A172 (cell line): ENCODE measurements at regions not wholly inside any gene's neighbourhood (a gene's known extent, or its start where the extent isn't known, plus 50 kb on each side); places are given as distances from the start of the nearest gene placed in this dataset.

Source experiments
- DNase-seq: peaks from one replicate; pipeline ENCODE4 v3.0.0-alpha.2; 2015; ENCODE audit warnings: low spot score

GRCh38 chr4:3852711-3853110 is 86.5 kb downstream of the ADRA2C start:
- DNase-seq: no peak

DNA sequence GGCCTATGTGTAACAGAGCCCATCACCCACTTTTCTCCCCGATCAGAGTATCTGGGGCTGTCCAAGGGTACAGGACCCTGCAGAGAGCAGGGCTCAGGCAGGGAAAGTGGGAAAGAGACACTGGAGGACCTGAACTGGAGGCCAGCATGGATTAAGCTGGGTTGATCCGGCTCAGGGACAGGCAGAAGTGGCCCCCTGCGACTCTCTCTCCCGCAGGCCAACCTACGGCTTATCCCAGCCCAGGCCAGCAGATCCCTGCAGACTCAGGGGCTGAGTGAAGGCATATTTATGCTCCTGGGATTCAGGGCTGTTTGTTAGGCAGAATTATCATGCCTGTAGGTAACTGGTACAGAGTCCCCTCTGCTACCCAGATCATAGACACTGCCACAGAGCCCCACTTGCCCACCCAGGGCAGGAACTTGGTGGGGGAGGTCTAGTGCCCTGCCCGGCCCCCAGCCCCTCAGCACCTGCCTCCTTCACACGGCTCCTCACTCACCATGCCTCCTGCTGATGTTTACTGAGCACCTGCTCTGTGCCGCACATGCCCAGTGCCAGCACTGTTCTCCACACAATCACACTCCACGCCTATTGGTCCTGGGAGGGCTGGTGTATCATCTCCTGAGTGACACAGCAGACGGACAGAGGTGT is 87.3 kb downstream of the ADRA2C start:
- no peak for DNase-seq

DNA sequence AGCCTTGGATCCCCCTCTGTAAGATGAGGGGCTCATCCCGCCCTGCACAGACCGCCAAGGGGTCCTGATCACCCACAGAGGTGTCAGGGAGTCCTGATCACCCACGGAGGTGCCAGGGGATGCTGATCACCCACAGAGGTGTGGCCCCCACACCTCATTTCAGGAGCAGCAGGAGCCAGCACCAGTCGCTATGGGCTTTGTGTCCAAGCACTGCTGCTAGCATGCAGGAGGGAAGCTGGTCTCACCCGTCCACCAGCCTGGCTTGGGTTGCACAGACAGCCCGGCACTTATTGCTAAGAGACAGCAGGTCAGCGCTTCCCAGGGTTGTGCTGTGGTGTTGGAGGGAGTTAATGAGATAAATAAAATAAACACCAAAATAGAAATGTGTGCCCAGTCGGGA is 88.5 kb downstream of the ADRA2C start:
- no peak for DNase-seq

DNA sequence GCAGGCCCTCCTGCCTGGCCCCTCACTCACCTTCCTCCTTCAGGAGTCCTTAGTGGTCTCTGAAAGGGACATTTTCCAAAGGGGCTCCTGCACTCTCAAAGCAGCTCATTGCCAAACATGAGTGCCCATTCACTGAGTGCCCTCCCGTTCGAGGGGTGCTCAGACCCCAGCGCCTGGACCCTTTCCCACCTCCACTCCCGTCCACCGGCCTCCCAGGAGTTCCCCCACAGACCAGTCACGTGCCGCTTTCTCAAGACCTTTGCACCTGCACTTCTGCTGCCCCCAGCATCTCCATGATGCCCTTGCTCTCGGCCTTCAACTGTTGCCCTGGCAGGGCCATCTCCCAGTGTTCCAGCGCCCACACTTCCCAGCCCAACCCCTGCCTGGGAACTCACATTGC is 89.5 kb downstream of the ADRA2C start:
- DNase-seq: no peak

- no peak for DNase-seq
Observed at GRCh38 chr4:3856604-3857204, 90.5 kb downstream of the ADRA2C start.

- no peak for DNase-seq
Observed at GRCh38 chr4:3857269-3857926, 91.2 kb downstream of the ADRA2C start.

DNA sequence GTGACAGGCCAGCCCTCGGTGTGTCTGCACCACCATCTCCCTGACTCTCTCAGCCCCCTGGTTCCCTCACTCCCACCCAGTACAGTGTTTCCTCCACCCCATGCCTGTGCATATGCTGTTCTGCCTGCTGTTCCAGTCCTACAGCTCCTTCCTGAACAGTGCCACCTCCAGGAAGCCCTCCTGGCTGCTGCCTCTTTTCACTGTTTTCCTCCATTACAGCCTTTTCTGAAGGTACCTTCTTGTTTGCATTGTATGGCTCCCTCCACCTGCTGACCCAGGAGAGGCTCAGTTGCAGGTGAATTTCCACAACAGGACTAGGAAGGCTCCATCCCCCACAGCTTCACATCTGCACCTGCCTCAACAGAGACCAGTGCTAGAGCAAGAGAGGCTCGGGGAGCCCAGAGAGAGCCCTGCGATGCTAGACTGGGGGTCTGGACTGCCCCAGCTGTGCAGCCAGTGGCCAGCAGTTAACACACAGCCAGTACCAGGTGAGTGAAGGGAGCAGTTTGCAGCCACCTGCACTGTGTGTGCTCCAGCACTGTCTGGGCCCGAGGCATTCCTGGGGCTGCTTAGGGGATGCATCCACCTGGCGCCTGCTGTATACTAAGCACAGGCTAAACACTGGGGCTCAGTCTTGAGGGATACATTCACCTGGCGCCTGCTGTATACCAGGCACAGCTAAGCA is 92.0 kb downstream of the ADRA2C start:
- no peak for DNase-seq

- DNase-seq: no peak
Observed at GRCh38 chr4:3858765-3859388, 92.7 kb downstream of the ADRA2C start.

DNA sequence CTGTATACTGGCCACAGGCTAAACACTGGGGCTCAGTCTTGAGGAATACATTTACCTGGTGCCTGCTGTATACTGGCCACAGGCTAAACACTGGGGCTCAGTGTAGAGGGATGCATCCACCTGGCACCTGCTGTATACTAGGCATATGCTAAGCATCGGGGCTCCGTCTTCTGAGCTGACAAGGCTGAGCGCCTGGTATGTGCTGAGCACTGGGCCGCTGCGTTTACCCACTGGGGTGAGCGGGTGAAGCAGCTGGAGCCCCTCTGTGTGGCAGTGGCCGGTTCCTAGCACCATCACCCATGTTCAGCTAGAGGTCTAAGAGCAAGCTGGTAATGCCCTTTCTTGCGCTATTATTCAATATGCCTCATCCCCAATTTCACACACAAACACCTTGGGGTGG is 93.4 kb downstream of the ADRA2C start:
- no peak for DNase-seq

DNA sequence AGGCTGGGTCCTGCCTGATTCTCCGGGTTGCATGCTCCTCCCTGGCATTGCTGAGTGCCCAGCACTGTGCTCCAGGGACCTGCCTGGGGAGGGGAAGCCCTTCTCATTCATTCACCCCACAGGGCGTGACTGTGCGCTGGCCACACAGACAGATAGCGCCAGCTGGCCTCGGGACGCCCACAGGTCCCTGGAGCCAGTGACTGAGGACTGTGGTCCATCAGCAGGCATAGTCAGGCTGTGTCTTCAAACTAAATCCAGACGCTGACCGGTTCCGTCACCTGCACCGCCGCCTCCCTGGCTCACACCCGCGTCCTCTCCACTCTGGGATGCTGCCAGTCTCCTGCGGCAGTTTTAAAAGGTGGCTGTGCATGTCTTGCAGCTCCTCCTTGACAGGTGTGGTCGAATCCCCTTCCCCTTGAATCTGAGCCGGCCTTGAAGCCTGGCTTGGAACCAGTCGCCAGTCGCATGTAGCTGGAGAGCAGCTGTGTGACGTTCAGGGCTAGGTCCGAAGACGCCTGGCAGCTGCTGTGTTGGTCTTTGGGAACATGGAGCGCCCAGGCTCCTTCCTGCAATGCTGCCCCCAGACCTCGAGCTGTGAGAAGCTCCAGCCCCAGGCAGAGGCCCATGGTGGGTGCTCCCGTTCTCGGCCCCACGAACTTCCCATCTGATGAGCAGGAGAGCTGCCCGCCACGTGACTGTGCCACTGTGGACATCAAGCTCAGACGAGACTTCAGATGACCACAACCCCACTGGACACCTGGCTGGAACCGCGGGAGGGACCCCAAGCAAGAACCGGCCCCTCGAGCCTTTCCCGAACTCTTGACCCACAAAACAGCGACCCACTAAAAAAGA is 94.1 kb downstream of the ADRA2C start:
- DNase-seq: no peak

GRCh38 chr4:3860913-3861636 is 94.9 kb downstream of the ADRA2C start:
- DNase-seq: no peak

GRCh38 chr4:3861720-3862639 is 95.8 kb downstream of the ADRA2C start:
- no peak for DNase-seq

DNA sequence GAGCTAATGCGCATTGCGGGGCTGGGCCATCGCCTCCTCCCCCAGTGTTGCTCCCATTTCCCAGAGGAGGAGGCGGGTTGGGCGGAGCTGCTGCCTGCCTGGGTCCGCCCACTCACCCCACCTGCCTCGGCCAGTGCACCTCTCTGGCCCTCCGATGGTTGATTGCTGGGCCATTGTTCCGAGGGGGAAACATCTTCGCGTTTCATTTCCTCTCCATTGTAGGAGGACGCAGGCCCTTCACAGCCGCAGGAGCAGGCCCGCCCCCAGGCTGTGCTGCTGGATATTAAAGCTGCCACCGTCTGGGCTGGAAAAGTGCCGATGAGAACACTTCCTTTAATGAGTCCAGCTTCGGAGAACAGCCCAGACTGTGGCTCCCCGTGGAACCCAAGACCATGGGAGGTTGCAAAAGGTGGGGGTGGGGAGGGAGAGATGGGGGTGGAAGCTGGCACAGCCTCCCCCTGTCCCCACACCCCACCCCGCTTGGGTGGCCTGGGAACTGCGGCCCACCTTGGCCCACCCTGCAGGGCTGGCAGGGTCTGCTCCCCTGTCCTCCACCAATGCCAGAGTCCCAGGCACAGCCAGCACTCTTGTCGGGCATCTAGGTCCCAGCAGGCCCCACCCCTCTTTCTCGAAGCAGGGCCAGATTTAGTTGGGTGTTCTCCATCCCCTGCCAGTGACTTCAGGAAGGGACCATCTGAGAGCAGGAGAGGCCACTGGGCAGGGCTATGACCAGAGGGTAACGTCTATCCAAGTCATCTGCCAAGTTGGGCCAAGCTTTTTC is 96.6 kb downstream of the ADRA2C start:
- no peak for DNase-seq

GRCh38 chr4:3863841-3864741 is 97.9 kb downstream of the ADRA2C start:
- no peak for DNase-seq

- DNase-seq: no peak
Observed at GRCh38 chr4:3864742-3865721, 98.8 kb downstream of the ADRA2C start.

DNA sequence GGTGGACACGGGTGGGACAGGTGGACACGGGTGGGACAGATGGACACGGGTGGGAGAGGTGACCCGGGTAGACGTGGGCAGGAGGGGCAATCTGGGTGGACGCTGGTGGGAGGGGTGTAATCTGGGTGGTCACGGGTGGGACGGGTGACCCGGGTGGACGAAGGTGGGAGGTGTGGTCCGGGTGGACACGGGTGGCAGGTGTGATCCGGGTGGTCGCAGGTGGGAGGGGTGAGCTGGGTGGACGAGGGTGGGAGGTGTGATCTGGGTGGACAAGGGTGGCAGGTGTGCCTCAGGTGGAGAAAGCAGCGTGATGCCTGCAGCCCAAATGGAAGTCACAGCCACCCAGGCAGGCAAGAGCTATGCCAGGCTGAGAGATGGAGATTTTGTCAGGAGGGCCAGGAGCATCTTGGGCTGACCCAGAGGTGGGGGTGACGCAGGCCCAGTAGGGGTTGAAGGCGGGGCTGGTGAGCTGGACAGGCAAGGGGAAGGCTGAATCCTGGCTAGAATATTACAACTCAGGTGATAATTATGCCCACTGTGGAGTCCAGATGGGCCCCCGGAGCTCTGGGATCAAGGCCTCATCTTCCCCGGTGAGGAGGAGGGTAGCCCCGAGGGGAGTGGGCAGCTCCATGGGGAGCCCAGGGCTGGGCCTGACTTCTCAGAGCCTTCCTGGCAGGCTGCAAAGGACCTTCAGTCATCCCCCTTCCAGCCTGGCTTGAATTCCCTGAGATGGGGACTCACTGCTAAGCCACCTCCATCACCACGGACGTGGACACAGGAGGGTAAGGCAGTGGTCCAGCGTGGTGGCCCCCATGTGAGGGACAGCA is 100.0 kb downstream of the ADRA2C start:
- no peak for DNase-seq
